UCSD-AML1 (cell line): ENCODE measurements at regions not wholly inside any gene's neighbourhood (a gene's known extent, or its start where the extent isn't known, plus 50 kb on each side); places are given as distances from the start of the nearest gene placed in this dataset.

ENCODE experiments used
- DNase-seq: peaks from one replicate; lab custom pipeline; 2025; ENCODE audit not compliant: unreplicated experiment; lab: John Stamatoyannopoulos, UW

- no peak for DNase-seq
Measured at GRCh38 chr2:198817536-198817935, 640.2 kb downstream of the SATB2 start.

- no peak for DNase-seq
Measured at GRCh38 chr2:198815626-198816025, 642.1 kb downstream of the SATB2 start.

DNA sequence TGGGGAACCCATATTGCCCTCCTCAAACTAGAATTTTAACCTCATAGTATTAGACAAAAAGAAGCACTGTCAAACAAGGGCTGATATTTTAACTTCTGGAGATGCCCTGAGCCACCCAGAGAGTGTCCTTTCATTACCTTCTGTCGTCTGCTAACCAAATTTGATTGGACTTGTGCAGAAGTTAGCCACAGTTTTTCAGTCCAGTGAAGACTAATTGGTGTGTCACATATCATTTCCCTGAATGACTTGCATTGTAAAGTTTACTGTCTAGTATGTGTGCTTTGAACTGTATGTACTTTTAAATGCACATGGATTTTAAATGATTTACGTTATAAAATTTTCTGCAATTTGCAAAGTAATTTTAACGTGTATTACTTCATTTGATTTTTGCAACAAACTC lies 646.5 kb downstream of the SATB2 start:
- no peak for DNase-seq

DNA sequence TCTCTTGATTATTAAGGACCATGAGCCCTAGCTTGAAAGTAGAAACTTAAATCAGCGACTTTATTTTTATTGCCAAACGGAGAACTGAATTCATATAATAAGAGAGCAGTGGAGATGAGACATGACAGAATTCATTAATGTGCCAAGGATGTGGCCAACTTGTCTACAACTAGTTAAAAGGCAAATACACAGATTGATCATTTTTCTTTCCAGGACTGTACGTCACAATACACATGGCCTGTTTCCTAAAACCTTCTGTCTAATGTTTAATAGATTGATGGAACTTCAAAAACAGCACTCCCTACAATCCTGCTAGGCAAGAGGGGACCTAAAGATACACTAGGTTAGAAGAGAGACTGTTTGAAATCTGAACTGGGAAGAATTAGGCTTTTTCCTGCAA lies 647.8 kb downstream of the SATB2 start:
- DNase-seq: no peak

DNA sequence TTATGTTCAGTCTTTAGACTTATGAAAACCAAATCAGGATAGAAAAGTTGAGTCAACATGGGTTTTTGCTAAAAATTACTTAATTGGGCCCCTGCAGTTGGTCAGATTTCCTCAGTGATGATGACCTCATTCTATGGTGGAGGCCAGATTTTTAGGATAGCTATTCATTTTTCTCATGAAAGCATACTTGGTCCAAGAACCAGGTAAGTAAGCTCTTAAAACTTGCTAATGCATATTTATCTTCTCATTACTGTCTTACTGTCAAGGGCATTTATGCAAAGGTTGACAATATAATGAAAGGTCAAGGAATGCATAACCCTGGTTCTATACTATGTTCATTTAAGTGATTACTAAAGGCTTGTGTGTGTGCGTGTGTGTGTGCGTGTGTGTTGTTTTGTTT lies 650.6 kb downstream of the SATB2 start:
- no peak for DNase-seq

DNA sequence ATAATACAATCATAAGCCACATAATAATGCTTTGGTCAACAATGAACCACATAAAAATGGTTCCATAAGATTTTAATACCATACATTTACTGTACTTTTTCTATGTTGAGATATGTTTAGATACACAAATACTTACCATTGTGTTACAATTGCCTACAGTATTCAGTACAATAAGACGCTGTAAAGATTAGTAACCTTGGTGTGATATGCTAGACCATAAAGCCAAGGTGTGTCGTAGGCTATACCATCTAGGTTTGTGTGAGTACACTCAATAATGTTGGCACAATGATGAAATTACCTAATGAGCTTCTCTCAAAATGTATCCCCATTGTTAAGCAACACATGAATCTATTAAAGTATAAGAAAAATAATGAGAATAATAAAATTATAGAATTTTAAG lies 662.3 kb downstream of the SATB2 start:
- no peak for DNase-seq

GRCh38 chr2:198791623-198792022 lies 666.1 kb downstream of the SATB2 start:
- no peak for DNase-seq

DNA sequence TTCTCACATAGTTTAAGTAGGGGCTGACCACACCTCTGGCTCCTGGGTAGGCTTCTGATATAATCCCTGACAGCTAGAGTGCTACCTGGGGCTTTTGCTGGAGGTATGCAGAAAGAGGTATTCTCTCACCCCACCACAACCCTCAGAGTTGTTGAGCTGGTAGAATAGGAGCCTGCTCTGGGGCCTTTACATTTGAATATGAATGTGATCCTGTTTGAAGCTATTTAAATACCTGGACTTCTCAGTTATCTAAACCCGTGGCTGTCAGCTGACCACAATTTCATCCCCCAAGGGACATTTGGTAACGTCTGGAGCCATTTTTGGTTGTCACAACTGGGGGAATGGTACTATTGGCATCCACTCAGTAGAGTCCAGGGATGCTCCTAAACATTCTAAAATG lies 669.1 kb downstream of the SATB2 start:
- DNase-seq: no peak

GRCh38 chr2:198782734-198783133 lies 675.0 kb downstream of the SATB2 start:
- no peak for DNase-seq

- no peak for DNase-seq
Measured at GRCh38 chr2:198776616-198777406, 680.9 kb downstream of the SATB2 start.

- no peak for DNase-seq
Measured at GRCh38 chr2:198775737-198776136, 682.0 kb downstream of the SATB2 start.

DNA sequence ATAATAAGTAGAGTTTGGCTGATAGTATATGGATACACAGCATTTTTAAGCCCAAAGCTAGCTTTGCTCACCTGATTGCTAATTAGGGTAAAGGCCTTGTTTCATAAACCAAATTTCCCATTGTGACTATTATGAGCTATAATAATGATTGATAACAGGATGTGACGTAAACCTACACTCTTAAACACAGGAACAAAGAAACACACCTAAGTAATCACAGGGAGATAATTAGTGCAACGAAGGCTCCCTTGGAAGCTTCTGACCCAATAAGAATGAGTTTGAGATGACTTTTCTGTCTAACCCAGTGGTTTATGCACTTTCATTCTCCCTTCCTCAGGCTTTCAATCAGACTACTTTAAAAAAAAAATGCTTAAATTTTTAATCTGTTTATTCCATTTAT lies 683.2 kb downstream of the SATB2 start:
- no peak for DNase-seq

DNA sequence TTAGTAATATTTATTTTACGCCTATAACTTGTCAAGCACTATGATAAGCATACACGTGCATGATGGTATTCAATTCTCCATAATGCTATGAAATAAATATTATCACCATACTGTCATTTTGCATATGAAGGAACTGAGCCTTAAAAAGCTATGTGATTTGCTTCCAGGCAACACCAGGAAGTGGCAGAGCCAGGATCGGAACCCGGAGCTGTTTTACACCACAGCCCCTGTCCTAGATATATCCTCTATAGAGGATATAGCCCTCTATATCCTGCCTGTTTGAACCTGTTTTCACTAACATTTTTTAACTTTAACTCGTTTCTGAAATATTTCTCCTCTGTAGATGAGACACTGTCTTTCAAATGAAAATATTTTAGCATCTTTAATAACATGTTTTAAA lies 690.0 kb downstream of the SATB2 start:
- DNase-seq: no peak

- DNase-seq: no peak
Measured at GRCh38 chr2:198763793-198764192, 693.9 kb downstream of the SATB2 start.

GRCh38 chr2:198762441-198762840 lies 695.3 kb downstream of the SATB2 start:
- DNase-seq: no peak

- no peak for DNase-seq
Measured at GRCh38 chr2:198757069-198757468, 700.7 kb downstream of the SATB2 start.

DNA sequence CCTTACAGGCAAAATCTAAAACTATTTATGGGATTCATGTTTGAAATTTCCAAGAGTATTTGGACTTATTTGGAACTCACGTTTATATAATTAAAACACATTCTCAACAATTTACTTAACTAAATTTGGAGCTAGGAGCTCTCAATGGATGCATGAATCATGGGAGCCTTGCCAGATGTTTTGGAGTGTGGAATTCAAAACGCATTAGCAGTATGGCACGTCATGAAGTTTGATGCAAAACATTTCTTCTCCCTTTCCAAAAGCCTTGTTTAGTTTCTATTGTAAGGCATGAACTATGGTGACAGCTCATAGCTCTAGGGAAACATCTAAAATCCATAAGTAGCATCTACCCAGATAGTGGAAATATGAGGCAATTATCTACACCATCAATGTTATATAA lies 701.6 kb downstream of the SATB2 start:
- no peak for DNase-seq

GRCh38 chr2:198753101-198753500 lies 704.6 kb downstream of the SATB2 start:
- DNase-seq: no peak

DNA sequence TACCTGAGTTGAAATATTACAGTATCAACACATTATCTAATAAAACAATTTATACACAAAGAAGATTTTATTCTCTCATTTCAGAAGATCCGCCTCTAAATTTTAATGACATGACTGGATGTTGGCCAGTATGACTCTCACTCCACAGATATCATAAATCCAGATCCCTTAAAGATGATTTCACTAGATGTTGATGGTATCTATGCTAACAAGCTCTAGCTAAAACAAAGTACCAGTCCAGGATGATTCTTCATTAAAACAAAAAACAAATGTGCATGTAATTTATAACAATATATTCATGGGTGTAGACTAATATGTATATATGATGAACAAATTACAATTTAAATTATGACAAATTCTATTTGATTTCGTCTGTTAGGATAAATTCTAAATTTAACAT lies 708.4 kb downstream of the SATB2 start:
- DNase-seq: no peak

DNA sequence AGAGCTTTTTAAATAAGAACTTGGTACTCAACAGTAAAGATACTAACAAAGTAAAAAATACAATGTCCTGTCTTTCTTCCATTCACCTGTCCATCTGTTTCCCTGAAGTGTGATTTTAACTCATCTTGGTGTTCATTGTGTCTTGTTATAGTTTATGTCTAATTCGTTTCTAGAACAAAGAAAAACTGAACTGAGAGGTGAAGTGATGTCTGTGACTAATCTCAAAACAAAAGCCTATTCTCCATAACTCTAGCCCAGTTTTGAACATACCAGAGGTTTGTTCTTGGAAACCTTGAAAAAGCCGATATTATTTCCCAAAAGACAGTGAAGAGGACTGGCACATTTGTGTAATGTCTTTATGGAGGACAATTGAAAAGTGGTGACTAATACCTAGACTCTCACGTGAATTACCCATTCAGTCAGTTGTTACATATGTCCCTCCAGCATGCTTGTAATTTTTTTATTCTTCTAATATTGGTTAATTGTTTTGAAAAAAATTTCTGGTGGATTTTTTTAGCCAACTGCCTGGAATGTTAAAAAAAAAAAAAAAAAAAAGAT lies 725.8 kb downstream of the SATB2 start:
- no peak for DNase-seq

GRCh38 chr2:198720266-198720665 lies 737.5 kb downstream of the SATB2 start:
- no peak for DNase-seq

- DNase-seq: no peak
Measured at GRCh38 chr2:198717451-198717850, 740.3 kb downstream of the SATB2 start.

- no peak for DNase-seq
Measured at GRCh38 chr2:198715302-198715835, 742.4 kb downstream of the SATB2 start.
